GM12878 (cell line): ENCODE measurements at regions not wholly inside any gene's neighbourhood (a gene's known extent, or its start where the extent isn't known, plus 50 kb on each side); places are given as distances from the start of the nearest gene placed in this dataset.

Experiments
- ATAC-seq: fragments of 200-7000 bp; cut with Tn5 transposase; 3 replicates; pipeline ENCODE4 v1.9.1; 2020; ENCODE audit warnings: mild to moderate bottlenecking, moderate library complexity
- BruUV-seq: library from RNA; stranded (reverse); fragments of 400-500 nt; replicated peaks from 2 replicates; lab custom pipeline; 2021; lab: Mats Ljungman, UMichigan
- CTCF ChIA-PET: fragments of 300-600 bp; sonication (Branson Sonifier 250); formaldehyde crosslinking; extraction: SDS; loops from one replicate; lab custom pipeline; 2021; ENCODE audit warnings: inconsistent platforms; lab: Yijun Ruan, JAX
- POLR2A ChIA-PET: fragments of 350-600 bp; formaldehyde crosslinking; extraction: SDS; loops from one replicate; lab custom pipeline; 2021; ENCODE audit warnings: inconsistent platforms; lab: Charles Lee
- RAD21 ChIA-PET: fragments of 300-600 bp; sonication (Branson Sonifier 250); formaldehyde crosslinking; loops from one replicate; lab custom pipeline; 2023; ENCODE audit warnings: antibody characterized with exemption; ENCODE audit not compliant: unreplicated experiment; lab: Charles Lee
- SMC1A ChIA-PET: fragments of 300-600 bp; sonication (Branson Sonifier 250); formaldehyde crosslinking; loops from one replicate; lab custom pipeline; 2023; ENCODE audit not compliant: unreplicated experiment, uncharacterized antibody; lab: Charles Lee
- DNase-seq: peaks from one replicate; pipeline ENCODE4 v3.0.0-alpha.2; 2011; ENCODE audit warnings: low read depth, low spot score
- FAIRE-seq: peaks from 3 replicates; lab custom pipeline; 2011; peaks lifted over from hg19 to GRCh38; lab: Jason Lieb, UNC
- H2AFZ ChIP-seq: 2 replicates; pipeline ENCODE4 v1.6.0; 2011; ENCODE audit warnings: low read depth, low read length, control low read depth; ENCODE audit not compliant: control insufficient read depth
- H3K27ac ChIP-seq: 2 replicates; pipeline ENCODE4 v1.5.1; 2011; ENCODE audit warnings: control low read depth; ENCODE audit not compliant: control insufficient read depth, insufficient read depth
- H3K27me3 ChIP-seq, 2 experiments: replicated peaks in 1 of 2; 2 replicates each; pipeline versions ENCODE4 v1.6.0 to v1.6.1; 2011; ENCODE audit warnings: low read length in 1 of 2; ENCODE audit not compliant: control insufficient read depth in 2 of 2, insufficient read depth in 2 of 2
- H3K36me3 ChIP-seq, 2 experiments: 2 replicates each; pipeline ENCODE4 v1.5.1; 2011; ENCODE audit warnings: low read length in 1 of 2; ENCODE audit not compliant: control insufficient read depth in 2 of 2, insufficient read depth in 2 of 2
- H3K4me1 ChIP-seq: 2 replicates; pipeline ENCODE4 v1.6.1; 2011; ENCODE audit warnings: mild to moderate bottlenecking, low read length, moderate library complexity, mixed read lengths; ENCODE audit not compliant: control insufficient read depth, insufficient read depth
- H3K4me2 ChIP-seq: 2 replicates; pipeline ENCODE4 v1.6.0; 2011; ENCODE audit warnings: control low read depth; ENCODE audit not compliant: control insufficient read depth, insufficient read depth
- H3K4me3 ChIP-seq: fragments of 200-600 bp; sonication (generic); 2 replicates; pipeline ENCODE4 v1.5.1; 2016
- H3K79me2 ChIP-seq: 2 replicates; pipeline ENCODE4 v1.6.0; 2011; ENCODE audit warnings: low read length; ENCODE audit not compliant: control insufficient read depth, insufficient read depth
- H3K9ac ChIP-seq: 2 replicates; pipeline ENCODE4 v1.8.0; 2011; ENCODE audit warnings: low read length, control low read depth, mixed read lengths; ENCODE audit not compliant: control insufficient read depth, insufficient read depth
- H3K9me3 ChIP-seq: replicated peaks from 3 replicates; pipeline ENCODE4 v1.5.1; 2011; ENCODE audit warnings: mild to moderate bottlenecking, low read length; ENCODE audit not compliant: control insufficient read depth, insufficient read depth
- H4K20me1 ChIP-seq: 2 replicates; pipeline ENCODE4 v1.6.0; 2011; ENCODE audit not compliant: control insufficient read depth, insufficient read depth
- CBFB ChIP-seq: IDR thresholded peaks from 2 replicates; pipeline ENCODE4 v1.6.1; 2016; ENCODE audit warnings: antibody characterized with exemption, low read depth
- CHD2 ChIP-seq: IDR thresholded peaks from 2 replicates; pipeline ENCODE4 v1.6.1; 2011; ENCODE audit warnings: low read depth, low read length, improper control_type of control experiment, borderline replicate concordance
- E4F1 ChIP-seq: fragments of 450-650 bp; IDR thresholded peaks from 2 replicates; pipeline ENCODE4 v1.6.1; 2018; ENCODE audit warnings: borderline replicate concordance, mild to moderate bottlenecking; ENCODE audit not compliant: partially characterized antibody
- EGR1 ChIP-seq, 2 experiments: IDR thresholded peaks; 1 replicate in 1 of 2; 2 replicates in 1 of 2; pipeline ENCODE4 v1.6.1; 2011 to 2012; ENCODE audit warnings: low read depth in 2 of 2, low read length in 2 of 2, borderline replicate concordance in 1 of 2, mild to moderate bottlenecking in 1 of 2, moderate library complexity in 1 of 2
- FOXM1 ChIP-seq: IDR thresholded peaks from 2 replicates; pipeline ENCODE4 v1.6.1; 2012; ENCODE audit warnings: low read depth, mild to moderate bottlenecking, inconsistent platforms, low read length, moderate library complexity
- GABPA ChIP-seq: IDR thresholded peaks from 2 replicates; pipeline ENCODE4 v1.6.1; 2014; ENCODE audit warnings: antibody characterized with exemption, low read depth, mild to moderate bottlenecking, inconsistent platforms
- IRF3 ChIP-seq: fragments of 450-650 bp; IDR thresholded peaks from 2 replicates; pipeline ENCODE4 v1.6.1; 2014; ENCODE audit warnings: mild to moderate bottlenecking
- IRF4 ChIP-seq: IDR thresholded peaks from 2 replicates; pipeline ENCODE4 v1.6.1; 2011; ENCODE audit warnings: low read depth, low read length
- MTA3 ChIP-seq: IDR thresholded peaks from 2 replicates; pipeline ENCODE4 v1.6.1; 2012; ENCODE audit warnings: low read length, inconsistent platforms, borderline replicate concordance
- NRF1 ChIP-seq: conservative IDR thresholded peaks from 2 replicates; pipeline ENCODE4 v1.6.1; 2011; ENCODE audit warnings: mild to moderate bottlenecking, low read depth, low read length, improper control_type of control experiment
- POLR2AphosphoS5 ChIP-seq: IDR thresholded peaks from 2 replicates; pipeline ENCODE4 v1.6.1; 2011; ENCODE audit warnings: mild to moderate bottlenecking, low read length, inconsistent platforms
- RAD51 ChIP-seq: fragments of 450-650 bp; IDR thresholded peaks from 2 replicates; pipeline ENCODE4 v1.6.1; 2016; ENCODE audit warnings: moderate library complexity, mild to moderate bottlenecking, inconsistent platforms
- ZNF207 ChIP-seq: fragments of 450-650 bp; IDR thresholded peaks from 2 replicates; pipeline ENCODE4 v1.6.1; 2014; ENCODE audit warnings: antibody characterized with exemption, mild to moderate bottlenecking, borderline replicate concordance
- WGBS: methylation state at CpG from one replicate; pipeline ENCODE4 v1.1.6; 2016; ENCODE audit warnings: low lambda C conversion rate; ENCODE audit not compliant: insufficient replicate concordance, insufficient coverage; ENCODE audit errors: missing lambda C conversion rate; 5-methylcytosine and 5-hydroxymethylcytosine counted together
- in situ Hi-C: fragments of 300-500 bp; cut with MboI; formaldehyde crosslinking; loops from 9 replicates; pipeline ENCODE4 v1.14.3; 2018; ENCODE audit warnings: mixed read lengths
- intact Hi-C: fragments of 100-400 bp; cut with micrococcal nuclease; formaldehyde crosslinking; loops from one replicate; pipeline ENCODE4 v1.14.2; 2022; ENCODE audit not compliant: unreplicated experiment
- TF ChIP-seq, protein P1 (sequence below): IDR thresholded peaks from 2 replicates; pipeline ENCODE4 v1.6.1; 2012; ENCODE audit warnings: low read depth, low read length, improper control_type of control experiment
- TF ChIP-seq, protein P2 (sequence below): IDR thresholded peaks from 2 replicates; pipeline ENCODE4 v1.6.1; 2011; ENCODE audit warnings: low read depth, low read length, improper control_type of control experiment, borderline replicate concordance

- H3K27ac ChIP-seq, result no peak overlapping the region
- no peaks in the 10 kb centered on the region for H3K4me1 ChIP-seq
- ChIA-PET POLR2A (no interaction called here), CTCF (no interaction called here), RAD21 (no interaction called here), SMC1A (no interaction called here)
- H2AFZ ChIP-seq, result no peak overlapping the region
- no peaks in the 10 kb centered on the region for H3K79me2 ChIP-seq
- no peaks in the 10 kb centered on the region for H3K27me3 ChIP-seq
- FAIRE-seq (no peak), DNase-seq (no peak), ATAC-seq (no peak)
- no peak overlapping the region for H3K4me2 ChIP-seq
- no peaks in the 10 kb centered on the region for H3K36me3 ChIP-seq
- H3K9me3 ChIP-seq, result no peaks in the 10 kb centered on the region
- WGBS, result 42% methylated on average over 5 of the region's 7 CpGs
- intact Hi-C loops (no loop called here), in situ Hi-C loops (no loop called here)
- H3K9ac ChIP-seq, result no peak overlapping the region
- BruUV-seq, result no TSS peak
- no peaks in the 10 kb centered on the region for H4K20me1 ChIP-seq
- TF ChIP-seq CBFB, result no peak
- no peak for TF ChIP-seq NRF1
- TF ChIP-seq, protein P1, sequence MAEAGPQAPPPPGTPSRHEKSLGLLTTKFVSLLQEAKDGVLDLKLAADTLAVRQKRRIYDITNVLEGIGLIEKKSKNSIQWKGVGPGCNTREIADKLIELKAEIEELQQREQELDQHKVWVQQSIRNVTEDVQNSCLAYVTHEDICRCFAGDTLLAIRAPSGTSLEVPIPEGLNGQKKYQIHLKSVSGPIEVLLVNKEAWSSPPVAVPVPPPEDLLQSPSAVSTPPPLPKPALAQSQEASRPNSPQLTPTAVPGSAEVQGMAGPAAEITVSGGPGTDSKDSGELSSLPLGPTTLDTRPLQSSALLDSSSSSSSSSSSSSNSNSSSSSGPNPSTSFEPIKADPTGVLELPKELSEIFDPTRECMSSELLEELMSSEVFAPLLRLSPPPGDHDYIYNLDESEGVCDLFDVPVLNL, result no peak
- TF ChIP-seq MTA3, result no peak
- no peak for TF ChIP-seq IRF3
- TF ChIP-seq FOXM1, result no peak
- TF ChIP-seq POLR2AphosphoS5, result no peak
- TF ChIP-seq ZNF207, result no peak
- no peak for TF ChIP-seq IRF4
- TF ChIP-seq, protein P2, sequence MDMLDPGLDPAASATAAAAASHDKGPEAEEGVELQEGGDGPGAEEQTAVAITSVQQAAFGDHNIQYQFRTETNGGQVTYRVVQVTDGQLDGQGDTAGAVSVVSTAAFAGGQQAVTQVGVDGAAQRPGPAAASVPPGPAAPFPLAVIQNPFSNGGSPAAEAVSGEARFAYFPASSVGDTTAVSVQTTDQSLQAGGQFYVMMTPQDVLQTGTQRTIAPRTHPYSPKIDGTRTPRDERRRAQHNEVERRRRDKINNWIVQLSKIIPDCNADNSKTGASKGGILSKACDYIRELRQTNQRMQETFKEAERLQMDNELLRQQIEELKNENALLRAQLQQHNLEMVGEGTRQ, result no peak
- no peak for TF ChIP-seq CHD2
- TF ChIP-seq GABPA, result no peak
- no peak for TF ChIP-seq EGR1 (IDR thresholded peaks at IDR 0.05; ENCODE audit: borderline replicate concordance in 1 of 2, low read depth in 2 of 2, low read length in 2 of 2)
- TF ChIP-seq RAD51, result no peak
- TF ChIP-seq E4F1, result no peak
- no peak overlapping the region for H3K4me3 ChIP-seq
Observed at GRCh38 chr2:188207554-188207953, 84.1 kb upstream of the GULP1 start.
